H9 (cell line): ENCODE measurements at regions not wholly inside any gene's neighbourhood (a gene's known extent, or its start where the extent isn't known, plus 50 kb on each side); places are given as distances from the start of the nearest gene placed in this dataset.

Source experiments
- DNase-seq: peaks from one replicate; pipeline ENCODE4 v3.0.0-alpha.2; 2017
- H2AFZ ChIP-seq: one replicate; pipeline ENCODE4 v1.6.1; 2013; ENCODE audit warnings: mild to moderate bottlenecking, low read length, control low read depth, moderate library complexity
- H2AK5ac ChIP-seq: 2 replicates; pipeline ENCODE4 v1.6.1; 2013; ENCODE audit warnings: low read length, control low read depth, mixed read lengths; ENCODE audit not compliant: insufficient read length
- H2BK120ac ChIP-seq: one replicate; pipeline ENCODE4 v1.6.1; 2013; ENCODE audit warnings: low read depth, mild to moderate bottlenecking, low read length, control low read depth, inconsistent platforms; ENCODE audit not compliant: poor library complexity, severe bottlenecking
- H2BK12ac ChIP-seq: 2 replicates; pipeline ENCODE4 v1.6.1; 2013; ENCODE audit warnings: low read length, control low read depth, mixed read lengths, low read depth; ENCODE audit not compliant: insufficient read length
- H2BK15ac ChIP-seq: 2 replicates; pipeline ENCODE4 v1.6.1; 2013; ENCODE audit warnings: low read depth, low read length, control low read depth
- H2BK20ac ChIP-seq: one replicate; pipeline ENCODE4 v1.6.1; 2013; ENCODE audit warnings: low read depth, mild to moderate bottlenecking, low read length, control low read depth, inconsistent platforms; ENCODE audit not compliant: poor library complexity, severe bottlenecking
- H2BK5ac ChIP-seq: 2 replicates; pipeline ENCODE4 v1.6.1; 2013; ENCODE audit warnings: low read length, control low read depth, mixed read lengths; ENCODE audit not compliant: insufficient read length
- H3K14ac ChIP-seq: 2 replicates; pipeline ENCODE4 v1.6.1; 2013; ENCODE audit warnings: low read length, control low read depth; ENCODE audit not compliant: insufficient read depth
- H3K18ac ChIP-seq: 2 replicates; pipeline ENCODE4 v1.6.1; 2013; ENCODE audit warnings: low read depth, mild to moderate bottlenecking, mixed read lengths, low read length, control low read depth; ENCODE audit not compliant: insufficient read length
- H3K23ac ChIP-seq: 2 replicates; pipeline ENCODE4 v1.6.1; 2013; ENCODE audit warnings: low read length, control low read depth, mixed read lengths, low read depth; ENCODE audit not compliant: insufficient read length
- H3K23me2 ChIP-seq: 2 replicates; pipeline ENCODE4 v1.6.1; 2013; ENCODE audit warnings: low read depth, mild to moderate bottlenecking, mixed read lengths, low read length, control low read depth; ENCODE audit not compliant: insufficient read length, poor library complexity, severe bottlenecking
- H3K27ac ChIP-seq: 2 replicates; pipeline ENCODE4 v1.5.1; 2013; ENCODE audit warnings: low read length, control low read depth, mixed read lengths, low read depth; ENCODE audit not compliant: insufficient read length
- H3K27me3 ChIP-seq: 2 replicates; pipeline ENCODE4 v1.6.1; 2013; ENCODE audit warnings: low read length, control low read depth, inconsistent platforms; ENCODE audit not compliant: insufficient read depth
- H3K4ac ChIP-seq: 2 replicates; pipeline ENCODE4 v1.6.1; 2013; ENCODE audit warnings: low read depth, mild to moderate bottlenecking, control low read depth, inconsistent platforms, low read length, moderate library complexity
- H3K4me1 ChIP-seq: 2 replicates; pipeline ENCODE4 v1.6.1; 2013; ENCODE audit warnings: low read length, control low read depth, inconsistent platforms; ENCODE audit not compliant: insufficient read depth
- H3K4me2 ChIP-seq: 2 replicates; pipeline ENCODE4 v1.6.1; 2013; ENCODE audit warnings: low read length, control low read depth, mixed read lengths; ENCODE audit not compliant: insufficient read length, insufficient read depth
- H3K56ac ChIP-seq: 2 replicates; pipeline ENCODE4 v1.6.1; 2013; ENCODE audit warnings: low read depth, mild to moderate bottlenecking, mixed read lengths, low read length, control low read depth; ENCODE audit not compliant: insufficient read length
- H3K79me1 ChIP-seq: 2 replicates; pipeline ENCODE4 v1.6.1; 2013; ENCODE audit warnings: low read depth, mild to moderate bottlenecking, moderate library complexity, low read length, control low read depth, inconsistent platforms; ENCODE audit not compliant: insufficient read depth, poor library complexity, severe bottlenecking
- H3K79me2 ChIP-seq: 2 replicates; pipeline ENCODE4 v1.6.1; 2013; ENCODE audit warnings: low read length, control low read depth, inconsistent platforms; ENCODE audit not compliant: insufficient read depth
- H3K9ac ChIP-seq: 2 replicates; pipeline ENCODE4 v1.6.1; 2013; ENCODE audit warnings: low read length, control low read depth, mixed read lengths; ENCODE audit not compliant: insufficient read length; ENCODE audit errors: extremely low read depth
- H3K9me3 ChIP-seq: one replicate; pipeline ENCODE4 v1.6.1; 2013; ENCODE audit warnings: low read depth, low read length, inconsistent platforms; ENCODE audit not compliant: control insufficient read depth
- H3T11ph ChIP-seq: one replicate; pipeline ENCODE4 v1.6.1; 2013; ENCODE audit warnings: mild to moderate bottlenecking, low read length, control low read depth, inconsistent platforms
- H4K20me1 ChIP-seq: one replicate; pipeline ENCODE4 v1.6.1; 2013; ENCODE audit not compliant: control insufficient read depth, insufficient read length, insufficient read depth
- H4K5ac ChIP-seq: 2 replicates; pipeline ENCODE4 v1.6.1; 2013; ENCODE audit warnings: low read depth, mild to moderate bottlenecking, mixed read lengths, low read length, control low read depth; ENCODE audit not compliant: insufficient read length
- H4K8ac ChIP-seq: replicated peaks from 2 replicates; pipeline ENCODE4 v1.6.1; 2013; ENCODE audit warnings: low read length, control low read depth, mixed read lengths, low read depth; ENCODE audit not compliant: insufficient read length
- H4K91ac ChIP-seq: 2 replicates; pipeline ENCODE4 v1.6.1; 2013; ENCODE audit warnings: low read depth, mild to moderate bottlenecking, moderate library complexity, mixed read lengths, low read length, control low read depth; ENCODE audit not compliant: insufficient read length
- H3K27ac Mint-ChIP-seq, 3 experiments: 2 replicates in 2 of 3; 3 replicates in 1 of 3; pipeline ENCODE4 v1.8.0; 2020 to 2021; ENCODE audit warnings: mixed read lengths in 3 of 3, mild to moderate bottlenecking in 1 of 3, moderate library complexity in 1 of 3
- H3K27me3 Mint-ChIP-seq: 2 replicates; pipeline ENCODE4 v1.8.0; 2021; ENCODE audit warnings: low read depth, mild to moderate bottlenecking, moderate library complexity, mixed read lengths
- H3K36me3 Mint-ChIP-seq, 3 experiments: 2 replicates in 2 of 3; 3 replicates in 1 of 3; pipeline ENCODE4 v1.8.0; 2020 to 2021; ENCODE audit warnings: low read depth in 3 of 3, mixed read lengths in 3 of 3; ENCODE audit not compliant: insufficient read depth in 1 of 3
- H3K4me1 Mint-ChIP-seq, 2 experiments: 2 replicates each; pipeline ENCODE4 v1.8.0; 2020; ENCODE audit warnings: mixed read lengths in 2 of 2
- H3K4me3 Mint-ChIP-seq, 2 experiments: 2 replicates in 1 of 2; 3 replicates in 1 of 2; pipeline ENCODE4 v1.8.0; 2020 to 2021; ENCODE audit warnings: mild to moderate bottlenecking in 2 of 2, mixed read lengths in 2 of 2, moderate library complexity in 1 of 2
- H3K9me3 Mint-ChIP-seq, 2 experiments: 2 replicates in 1 of 2; 3 replicates in 1 of 2; pipeline ENCODE4 v1.8.0; 2020; ENCODE audit warnings: mild to moderate bottlenecking in 2 of 2, mixed read lengths in 2 of 2, moderate library complexity in 1 of 2
- CTCF ChIP-seq: fragments of 200-600 bp; sonication (generic); conservative IDR thresholded peaks from 3 replicates; pipeline ENCODE4 v1.8.0; 2021; ENCODE audit warnings: antibody characterized with exemption, mild to moderate bottlenecking
- whole genome bisulfite sequencing: extraction: QIAGEN DNeasy Blood & Tissue Kit; methylation state at CpG from one replicate; pipeline ENCODE4 v1.1.7; 2013; ENCODE audit warnings: missing lambda C conversion rate, low lambda C conversion rate, mixed read lengths; ENCODE audit not compliant: insufficient read length; ENCODE audit errors: extremely low coverage; 5-methylcytosine and 5-hydroxymethylcytosine counted together

- Histone ChIP-seq H4K5ac (no peak overlapping the region), H3K9me3 (no peaks in the 10 kb centered on the region), H4K20me1 (no peaks in the 10 kb centered on the region), H2AK5ac (no peak overlapping the region), H3K18ac (no peak overlapping the region), H2BK120ac (no peak overlapping the region), H3K23me2 (no peaks in the 10 kb centered on the region), H3K9ac (no peak overlapping the region), H4K8ac (no peak overlapping the region), H2AFZ (no peak overlapping the region), H3K27me3 (no peaks in the 10 kb centered on the region), H3K4me1 (no peaks in the 10 kb centered on the region), H3K27ac (no peak overlapping the region), H3K79me2 (no peaks in the 10 kb centered on the region), H2BK5ac (no peak overlapping the region), H3K56ac (no peak overlapping the region), H3T11ph (no peak overlapping the region), H3K79me1 (no peaks in the 10 kb centered on the region), H2BK20ac (no peak overlapping the region), H4K91ac (no peak overlapping the region), H3K23ac (no peak overlapping the region), H3K4me2 (no peak overlapping the region), H2BK15ac (no peak overlapping the region), H3K14ac (no peak overlapping the region), H3K4ac (no peak overlapping the region), H2BK12ac (no peak overlapping the region)
- Mint-ChIP-seq H3K27me3 (no peaks in the 10 kb centered on the region), H3K4me1 (peaks cover 5% of the 10 kb centered on the region in 2 experiments), H3K27ac (peak overlapping the region in 2 of 3 experiments; percentile 7 to 39; a peak in 2 of 7 replicates), H3K9me3 (no peaks in the 10 kb centered on the region), H3K36me3 (peaks cover 4 to 20% (median 11%) of the 10 kb centered on the region in 3 experiments; a peak in 5 of 7 replicates), H3K4me3 (no peak overlapping the region)
- no peak for DNase-seq
- WGBS = no CpG with 5 or more reads among the region's 1 CpG
- TF ChIP-seq CTCF = no peak
These were observed 2039.3 kb downstream of the OLFM4 start for GRCh38 chr13:55067946-55068345.
